Upper lobe of left lung (tissue), 6 donors: ENCODE measurements at regions not wholly inside any gene's neighbourhood (a gene's known extent, or its start where the extent isn't known, plus 50 kb on each side); places are given as distances from the start of the nearest gene placed in this dataset.

Source experiments
- ATAC-seq, 2 donors: fragments of 200-7000 bp; cut with Tn5 transposase; one replicate each; pipeline ENCODE4 v1.9.1; 2022; ENCODE audit warnings: mild to moderate bottlenecking in 2 of 2, moderate library complexity in 2 of 2; ENCODE audit not compliant: low FRiP score in 2 of 2
- DNase-seq, 2 donors: peaks; one replicate each; pipeline ENCODE4 v3.0.0-alpha.2; 2019 to 2020
- H3K27ac ChIP-seq, 4 donors: fragments of 200-600 bp; sonication (generic); one replicate each; pipeline ENCODE4 v1.5.1; 2016 to 2019
- H3K27me3 ChIP-seq, 4 donors: fragments of 200-600 bp; sonication (generic); one replicate each; pipeline ENCODE4 v1.5.1; 2017 to 2019
- H3K36me3 ChIP-seq, 4 donors: fragments of 200-600 bp; sonication (generic); one replicate each; pipeline ENCODE4 v1.5.1; 2016 to 2019
- H3K4me1 ChIP-seq, 4 donors: fragments of 200-600 bp; sonication (generic); one replicate each; pipeline ENCODE4 v1.5.1; 2018 to 2019
- H3K4me3 ChIP-seq, 4 donors: fragments of 200-600 bp; sonication (generic); one replicate each; pipeline ENCODE4 v1.5.1; 2017 to 2019; ENCODE audit warnings: mild to moderate bottlenecking in 2 of 4, moderate library complexity in 1 of 4
- H3K9me3 ChIP-seq, 4 donors: fragments of 200-600 bp; sonication (generic); one replicate each; pipeline ENCODE4 v1.5.1; 2018 to 2019
- EP300 ChIP-seq, 4 donors: sonication (generic); formaldehyde crosslinking; IDR thresholded peaks; one replicate each; pipeline ENCODE4 v1.5.1; 2017; ENCODE audit warnings: antibody characterized with exemption in 4 of 4, control low read depth in 2 of 4
- POLR2A ChIP-seq, 4 donors: fragments of 450-650 bp; IDR thresholded peaks; one replicate each; pipeline ENCODE4 v1.5.1; 2016 to 2017; ENCODE audit warnings: antibody characterized with exemption in 4 of 4, mild to moderate bottlenecking in 2 of 4
- POLR2AphosphoS5 ChIP-seq, 2 donors: sonication (generic); formaldehyde crosslinking; IDR thresholded peaks; one replicate each; pipeline ENCODE4 v1.5.1; 2017; ENCODE audit warnings: antibody characterized with exemption in 2 of 2
- WGBS, 2 donors: methylation state at CpG; one replicate each; pipeline ENCODE4 v1.1.5; 2017 to 2018; 5-methylcytosine and 5-hydroxymethylcytosine counted together
- TF ChIP-seq, protein P1 (sequence below), 6 experiments: fragments of 450-650 bp in 4 of 6; fragments of 200-600 bp in 2 of 6; sonication (generic) in 2 of 6; IDR thresholded peaks; one replicate each; pipeline ENCODE4 v1.5.1; 2016 to 2019; ENCODE audit warnings: antibody characterized with exemption in 6 of 6
- donor health status: DM: no; HTN: no; CAD: no; lungs with moderate emphysema.
- donor health status: DM: no; HTN: yes; CAD: no; lungs with severe emphysema.

GRCh38 chr6:169344750-169345065 lies 91.1 kb upstream of the THBS2 start:
- 64 to 69% methylated on average over 7 of the region's 7 CpGs for WGBS, 2 donors
- no peak overlapping the region for H3K4me3 ChIP-seq

DNA sequence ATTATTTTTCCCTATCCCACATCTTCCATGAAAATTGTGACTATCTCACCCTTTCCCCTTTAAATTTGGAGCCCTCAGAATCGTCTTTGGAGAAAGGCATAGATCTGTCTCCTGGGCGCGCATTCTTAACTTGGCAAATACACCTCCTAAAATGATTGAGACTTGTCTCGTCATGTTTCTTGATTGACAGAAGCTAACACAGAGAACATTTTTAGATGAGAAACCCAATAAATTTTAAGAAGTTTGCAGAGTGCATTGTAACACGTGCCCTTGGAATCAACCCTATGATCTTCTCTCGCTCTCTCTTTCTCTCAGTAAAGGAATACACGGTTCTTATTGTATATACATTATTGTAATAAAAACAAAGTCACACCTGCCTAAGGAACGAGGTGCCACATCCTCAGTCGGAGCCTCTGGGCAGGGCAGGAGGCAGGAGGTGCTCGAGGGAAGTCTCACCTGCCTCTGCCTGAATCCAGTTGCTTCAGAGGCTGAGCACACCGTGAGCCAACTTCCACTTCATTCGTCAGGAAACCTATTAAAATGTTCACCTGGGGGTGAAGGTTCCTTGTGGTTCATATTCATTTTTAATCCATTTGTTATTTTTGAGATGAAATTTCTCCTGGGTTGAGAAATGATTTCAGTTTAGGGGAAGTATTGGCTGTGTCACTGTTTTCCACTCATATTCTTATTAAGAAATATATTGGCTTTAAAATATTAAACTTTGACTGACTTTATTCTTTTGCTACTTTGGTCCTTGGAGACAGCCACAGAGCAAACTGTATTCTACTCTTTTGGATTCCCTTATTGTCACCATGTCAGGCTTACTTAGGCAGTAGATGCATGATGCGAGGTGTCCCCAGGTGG lies 90.5 kb upstream of the THBS2 start:
- Histone ChIP-seq H3K9me3 (peaks cover 0 to 3% (median 1%) of the 10 kb centered on the region in 4 donors), H3K27me3 (no peaks in the 10 kb centered on the region), H3K27ac (no peak overlapping the region), H3K4me1 (no peaks in the 10 kb centered on the region), H3K36me3 (no peaks in the 10 kb centered on the region), H3K4me3 (no peak overlapping the region)
- TF ChIP-seq POLR2AphosphoS5 (IDR thresholded peaks at IDR 0.05) (no peak), POLR2A (IDR thresholded peaks at IDR 0.05) (no peak), EP300 (IDR thresholded peaks at IDR 0.05) (no peak)
- TF ChIP-seq, protein P1, sequence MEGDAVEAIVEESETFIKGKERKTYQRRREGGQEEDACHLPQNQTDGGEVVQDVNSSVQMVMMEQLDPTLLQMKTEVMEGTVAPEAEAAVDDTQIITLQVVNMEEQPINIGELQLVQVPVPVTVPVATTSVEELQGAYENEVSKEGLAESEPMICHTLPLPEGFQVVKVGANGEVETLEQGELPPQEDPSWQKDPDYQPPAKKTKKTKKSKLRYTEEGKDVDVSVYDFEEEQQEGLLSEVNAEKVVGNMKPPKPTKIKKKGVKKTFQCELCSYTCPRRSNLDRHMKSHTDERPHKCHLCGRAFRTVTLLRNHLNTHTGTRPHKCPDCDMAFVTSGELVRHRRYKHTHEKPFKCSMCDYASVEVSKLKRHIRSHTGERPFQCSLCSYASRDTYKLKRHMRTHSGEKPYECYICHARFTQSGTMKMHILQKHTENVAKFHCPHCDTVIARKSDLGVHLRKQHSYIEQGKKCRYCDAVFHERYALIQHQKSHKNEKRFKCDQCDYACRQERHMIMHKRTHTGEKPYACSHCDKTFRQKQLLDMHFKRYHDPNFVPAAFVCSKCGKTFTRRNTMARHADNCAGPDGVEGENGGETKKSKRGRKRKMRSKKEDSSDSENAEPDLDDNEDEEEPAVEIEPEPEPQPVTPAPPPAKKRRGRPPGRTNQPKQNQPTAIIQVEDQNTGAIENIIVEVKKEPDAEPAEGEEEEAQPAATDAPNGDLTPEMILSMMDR (IDR thresholded peaks at IDR 0.05), result no peak
- DNase-seq (no peak), ATAC-seq (no peak)
- WGBS, 2 donors, result 75 to 77% methylated on average over 13 of the region's 13 CpGs

More at GRCh38 chr6:169344750-169345065, 91.1 kb upstream of the THBS2 start:
- Histone ChIP-seq H3K36me3 (no peaks in the 10 kb centered on the region), H3K9me3 (peaks cover 0 to 3% (median 1%) of the 10 kb centered on the region in 4 donors), H3K27ac (no peak overlapping the region), H3K4me1 (no peaks in the 10 kb centered on the region), H3K27me3 (no peaks in the 10 kb centered on the region)
- ATAC-seq (peak in 1 of 2 donors; percentile 56), DNase-seq (peak in 1 of 2 donors; percentile 44)
- TF ChIP-seq POLR2AphosphoS5 (IDR thresholded peaks at IDR 0.05), result no peak
- no peak for TF ChIP-seq EP300 (IDR thresholded peaks at IDR 0.05)
- TF ChIP-seq, protein P1 (IDR thresholded peaks at IDR 0.05), result no peak
- TF ChIP-seq POLR2A (IDR thresholded peaks at IDR 0.05), result no peak

GRCh38 chr6:169342710-169343109 lies 89.1 kb upstream of the THBS2 start:
- no peaks in the 10 kb centered on the region for H3K27me3 ChIP-seq
- WGBS, 2 donors, result 76 to 77% methylated on average over 3 of the region's 3 CpGs
- no peak for TF ChIP-seq EP300 (IDR thresholded peaks at IDR 0.05)
- TF ChIP-seq, protein P1 (IDR thresholded peaks at IDR 0.05), result no peak
- no peak for TF ChIP-seq POLR2AphosphoS5 (IDR thresholded peaks at IDR 0.05)
- no peak for TF ChIP-seq POLR2A (IDR thresholded peaks at IDR 0.05)
- no peaks in the 10 kb centered on the region for H3K4me1 ChIP-seq
- no peak overlapping the region for H3K4me3 ChIP-seq
- no peak overlapping the region for H3K27ac ChIP-seq
- peaks cover 0 to 3% (median 1%) of the 10 kb centered on the region in 4 donors for H3K9me3 ChIP-seq
- ATAC-seq, result no peak
- H3K36me3 ChIP-seq, result no peaks in the 10 kb centered on the region
- DNase-seq, result no peak

GRCh38 chr6:169341706-169342105 lies 88.1 kb upstream of the THBS2 start:
- H3K27me3 ChIP-seq, result no peaks in the 10 kb centered on the region
- no peak overlapping the region for H3K27ac ChIP-seq
- no peak for TF ChIP-seq EP300 (IDR thresholded peaks at IDR 0.05)
- TF ChIP-seq, protein P1 (IDR thresholded peaks at IDR 0.05), result no peak
- no peak for TF ChIP-seq POLR2A (IDR thresholded peaks at IDR 0.05)
- no peak for TF ChIP-seq POLR2AphosphoS5 (IDR thresholded peaks at IDR 0.05)
- H3K4me1 ChIP-seq, result no peaks in the 10 kb centered on the region
- H3K4me3 ChIP-seq, result no peak overlapping the region
- H3K9me3 ChIP-seq, result peaks cover 0 to 3% (median 1%) of the 10 kb centered on the region in 4 donors
- no peak for ATAC-seq
- H3K36me3 ChIP-seq, result no peaks in the 10 kb centered on the region
- DNase-seq, result no peak
- 83 to 84% methylated on average over 5 of the region's 5 CpGs for WGBS, 2 donors

GRCh38 chr6:169341065-169341464 lies 87.4 kb upstream of the THBS2 start:
- no peak for TF ChIP-seq EP300 (IDR thresholded peaks at IDR 0.05)
- no peak for TF ChIP-seq POLR2AphosphoS5 (IDR thresholded peaks at IDR 0.05)
- Histone ChIP-seq H3K36me3 (no peaks in the 10 kb centered on the region), H3K4me3 (no peak overlapping the region), H3K9me3 (peaks cover 0 to 3% (median 1%) of the 10 kb centered on the region in 4 donors), H3K27ac (no peak overlapping the region), H3K4me1 (no peaks in the 10 kb centered on the region), H3K27me3 (no peaks in the 10 kb centered on the region)
- WGBS, 2 donors, result 92 to 94% methylated on average over 5 to 7 of the region's 7 CpGs
- DNase-seq, result no peak
- no peak for ATAC-seq
